ENCODE measurements at regions not wholly inside any gene's neighbourhood (a gene's known extent, or its start where the extent isn't known, plus 50 kb on each side); places are given as distances from the start of the nearest gene placed in this dataset.

- 70% methylated on average over 7 of the region's 7 CpGs for WGBS (ENCODE audit: insufficient coverage, low coverage, low lambda C conversion rate, missing lambda C conversion rate)
- H3K27ac ChIP-seq: no peak overlapping the region
- DNase-seq (no peak), ATAC-seq (no peak)
- no peaks in the 10 kb centered on the region for H3K27me3 ChIP-seq
- no peak overlapping the region for H3K4me3 ChIP-seq
- H3K36me3 ChIP-seq: no peaks in the 10 kb centered on the region
- H3K9me3 ChIP-seq: no peaks in the 10 kb centered on the region
- intact Hi-C loops (cut with DNase I): no loop called here
- TF ChIP-seq CTCF (IDR thresholded peaks at IDR 0.05) (no peak), POLR2A (IDR thresholded peaks at IDR 0.05) (no peak)
- no peaks in the 10 kb centered on the region for H3K4me1 ChIP-seq
These were observed 380.4 kb upstream of the CPEB2 start for GRCh38 chr4:14621731-14622463.

GRCh38 chr4:14627038-14627437, 375.2 kb upstream of the CPEB2 start:
- no peak for DNase-seq
- H3K9me3 ChIP-seq: no peaks in the 10 kb centered on the region
- no peaks in the 10 kb centered on the region for H3K36me3 ChIP-seq
- intact Hi-C loops (cut with DNase I): no loop called here
- 63% methylated on average over 5 of the region's 5 CpGs for WGBS (ENCODE audit: insufficient coverage, low coverage, low lambda C conversion rate, missing lambda C conversion rate)
- H3K27ac ChIP-seq: no peak overlapping the region
- no peak for TF ChIP-seq POLR2A (IDR thresholded peaks at IDR 0.05)
- no peak for TF ChIP-seq CTCF (IDR thresholded peaks at IDR 0.05)
- H3K4me1 ChIP-seq: no peaks in the 10 kb centered on the region
- no peaks in the 10 kb centered on the region for H3K27me3 ChIP-seq
- ATAC-seq: no peak
- no peak overlapping the region for H3K4me3 ChIP-seq

- intact Hi-C loops (cut with DNase I): no loop called here
These were observed 370.4 kb upstream of the CPEB2 start for GRCh38 chr4:14631806-14632440.

GRCh38 chr4:14636563-14636962, 365.7 kb upstream of the CPEB2 start:
- intact Hi-C loops (cut with DNase I): no loop called here
- Histone ChIP-seq H3K4me1 (no peaks in the 10 kb centered on the region), H3K27ac (no peak overlapping the region), H3K4me3 (no peak overlapping the region), H3K9me3 (no peaks in the 10 kb centered on the region), H3K27me3 (no peaks in the 10 kb centered on the region), H3K36me3 (no peaks in the 10 kb centered on the region)
- ATAC-seq (no peak), DNase-seq (no peak)
- TF ChIP-seq CTCF (IDR thresholded peaks at IDR 0.05) (no peak), POLR2A (IDR thresholded peaks at IDR 0.05) (no peak)

More at GRCh38 chr4:14631806-14632440, 370.4 kb upstream of the CPEB2 start:
- no peaks in the 10 kb centered on the region for H3K36me3 ChIP-seq
- H3K4me3 ChIP-seq: no peak overlapping the region
- no peak for TF ChIP-seq POLR2A (IDR thresholded peaks at IDR 0.05)
- no peak for TF ChIP-seq CTCF (IDR thresholded peaks at IDR 0.05)
- no peak for DNase-seq
- no peaks in the 10 kb centered on the region for H3K27me3 ChIP-seq
- ATAC-seq: no peak
- no peaks in the 10 kb centered on the region for H3K4me1 ChIP-seq
- no peaks in the 10 kb centered on the region for H3K9me3 ChIP-seq
- H3K27ac ChIP-seq: no peak overlapping the region
